Mononuclear cell (primary cell): ENCODE measurements at regions not wholly inside any gene's neighbourhood (a gene's known extent, or its start where the extent isn't known, plus 50 kb on each side); places are given as distances from the start of the nearest gene placed in this dataset.
"Not testable (repeated sequence)": the region's sequence is repeated elsewhere in the genome, so short reads cannot be mapped to it uniquely, and the experiment has no call there.

ENCODE experiments used
- H3K27me3 ChIP-seq: 2 replicates; pipeline ENCODE4 v1.6.0; 2011; ENCODE audit warnings: low read length, control low read depth; ENCODE audit not compliant: insufficient read depth
- H3K4me1 ChIP-seq: 2 replicates; pipeline ENCODE4 v1.5.1; 2011; ENCODE audit warnings: mild to moderate bottlenecking, low read length, control low read depth; ENCODE audit not compliant: insufficient read depth
- H3K4me3 ChIP-seq: 2 replicates; pipeline ENCODE4 v1.5.1; 2011; ENCODE audit warnings: mild to moderate bottlenecking, low read length, moderate library complexity
- H3K9me3 ChIP-seq: 2 replicates; pipeline ENCODE4 v1.5.1; 2011; ENCODE audit warnings: low read depth, mild to moderate bottlenecking, control low read depth, low read length

GRCh38 chr3:176647987-176648386 is 549.3 kb downstream of the TBL1XR1 start:
- Histone ChIP-seq H3K4me3 (no peak overlapping the region), H3K27me3 (no peaks in the 10 kb centered on the region), H3K9me3 (no peaks in the 10 kb centered on the region), H3K4me1 (no peaks in the 10 kb centered on the region)

- Histone ChIP-seq H3K27me3 (no peaks in the 10 kb centered on the region), H3K4me1 (no peaks in the 10 kb centered on the region), H3K4me3 (no peak overlapping the region), H3K9me3 (no peaks in the 10 kb centered on the region)
Measured at GRCh38 chr3:176633511-176633910, 563.8 kb downstream of the TBL1XR1 start.

- H3K4me1 ChIP-seq, result no peaks in the 10 kb centered on the region
- no peaks in the 10 kb centered on the region for H3K27me3 ChIP-seq
- no peaks in the 10 kb centered on the region for H3K9me3 ChIP-seq
- no peak overlapping the region for H3K4me3 ChIP-seq
Measured at GRCh38 chr3:176632925-176633324, 564.4 kb downstream of the TBL1XR1 start.

- H3K4me1 ChIP-seq, result no peaks in the 10 kb centered on the region
- no peak overlapping the region for H3K4me3 ChIP-seq
- H3K27me3 ChIP-seq, result no peaks in the 10 kb centered on the region
- no peaks in the 10 kb centered on the region for H3K9me3 ChIP-seq
Measured at GRCh38 chr3:176631165-176631564, 566.1 kb downstream of the TBL1XR1 start.

- H3K4me3 ChIP-seq, result no peak overlapping the region
- H3K4me1 ChIP-seq, result no peaks in the 10 kb centered on the region
- no peaks in the 10 kb centered on the region for H3K27me3 ChIP-seq
- no peaks in the 10 kb centered on the region for H3K9me3 ChIP-seq
Measured at GRCh38 chr3:176628101-176628639, 569.1 kb downstream of the TBL1XR1 start.

GRCh38 chr3:176623468-176624150 is 573.7 kb downstream of the TBL1XR1 start:
- H3K4me3 ChIP-seq, result no peak overlapping the region
- H3K27me3 ChIP-seq, result no peaks in the 10 kb centered on the region
- no peaks in the 10 kb centered on the region for H3K4me1 ChIP-seq
- no peaks in the 10 kb centered on the region for H3K9me3 ChIP-seq

- Histone ChIP-seq H3K9me3 (no peaks in the 10 kb centered on the region), H3K4me1 (no peaks in the 10 kb centered on the region), H3K4me3 (no peak overlapping the region), H3K27me3 (no peaks in the 10 kb centered on the region)
Measured at GRCh38 chr3:176619833-176620232, 577.4 kb downstream of the TBL1XR1 start.

GRCh38 chr3:176615826-176616225 is 581.5 kb downstream of the TBL1XR1 start:
- H3K9me3 ChIP-seq, result no peaks in the 10 kb centered on the region

GRCh38 chr3:176611703-176612102 is 585.6 kb downstream of the TBL1XR1 start:
- H3K4me3 ChIP-seq, result no peak overlapping the region
- H3K4me1 ChIP-seq, result no peaks in the 10 kb centered on the region
- no peaks in the 10 kb centered on the region for H3K27me3 ChIP-seq
- H3K9me3 ChIP-seq, result no peaks in the 10 kb centered on the region

More at GRCh38 chr3:176615826-176616225, 581.5 kb downstream of the TBL1XR1 start:
- no peak overlapping the region for H3K4me3 ChIP-seq
- H3K27me3 ChIP-seq, result no peaks in the 10 kb centered on the region
- H3K4me1 ChIP-seq, result no peaks in the 10 kb centered on the region

- Histone ChIP-seq H3K4me1 (no peaks in the 10 kb centered on the region), H3K4me3 (no peak overlapping the region), H3K27me3 (no peaks in the 10 kb centered on the region), H3K9me3 (no peaks in the 10 kb centered on the region)
Measured at GRCh38 chr3:176609361-176609760, 587.9 kb downstream of the TBL1XR1 start.

- H3K4me3 ChIP-seq, H3K9me3 ChIP-seq, H3K4me1 ChIP-seq, H3K27me3 ChIP-seq: not testable (repeated sequence)
Measured at GRCh38 chr3:176605553-176605952, 591.7 kb downstream of the TBL1XR1 start.

GRCh38 chr3:176595307-176595706 is 602.0 kb downstream of the TBL1XR1 start:
- Histone ChIP-seq H3K27me3 (no peaks in the 10 kb centered on the region), H3K9me3 (peaks cover 5% of the 10 kb centered on the region), H3K4me3 (no peak overlapping the region), H3K4me1 (no peaks in the 10 kb centered on the region)

- H3K4me1 ChIP-seq, result no peaks in the 10 kb centered on the region
- H3K27me3 ChIP-seq, result no peaks in the 10 kb centered on the region
- H3K4me3 ChIP-seq, result no peak overlapping the region
- H3K9me3 ChIP-seq, result no peaks in the 10 kb centered on the region
Measured at GRCh38 chr3:176590722-176591121, 606.6 kb downstream of the TBL1XR1 start.

- no peaks in the 10 kb centered on the region for H3K9me3 ChIP-seq
Measured at GRCh38 chr3:176587089-176587488, 610.2 kb downstream of the TBL1XR1 start.

GRCh38 chr3:176584413-176585176 is 612.7 kb downstream of the TBL1XR1 start:
- Histone ChIP-seq H3K27me3 (no peaks in the 10 kb centered on the region), H3K4me1 (no peaks in the 10 kb centered on the region), H3K9me3 (no peaks in the 10 kb centered on the region), H3K4me3 (no peak overlapping the region)

More at GRCh38 chr3:176587089-176587488, 610.2 kb downstream of the TBL1XR1 start:
- Histone ChIP-seq H3K4me3 (no peak overlapping the region), H3K4me1 (no peaks in the 10 kb centered on the region), H3K27me3 (no peaks in the 10 kb centered on the region)
